NCI-H2029 (cell line): ENCODE measurements at regions not wholly inside any gene's neighbourhood (a gene's known extent, or its start where the extent isn't known, plus 50 kb on each side); places are given as distances from the start of the nearest gene placed in this dataset.
A peak's percentile ranks its signal among the peaks of the same experiment; 100 is the strongest.
"Not testable (repeated sequence)": the region's sequence is repeated elsewhere in the genome, so short reads cannot be mapped to it uniquely, and the experiment has no call there.

Experiments used
- DNase-seq: peaks from one replicate; lab custom pipeline; 2025; lab: John Stamatoyannopoulos, UW

- no peak for DNase-seq
These were observed 92.3 kb upstream of the CD44 start for GRCh38 chr11:35046681-35047080.

DNA sequence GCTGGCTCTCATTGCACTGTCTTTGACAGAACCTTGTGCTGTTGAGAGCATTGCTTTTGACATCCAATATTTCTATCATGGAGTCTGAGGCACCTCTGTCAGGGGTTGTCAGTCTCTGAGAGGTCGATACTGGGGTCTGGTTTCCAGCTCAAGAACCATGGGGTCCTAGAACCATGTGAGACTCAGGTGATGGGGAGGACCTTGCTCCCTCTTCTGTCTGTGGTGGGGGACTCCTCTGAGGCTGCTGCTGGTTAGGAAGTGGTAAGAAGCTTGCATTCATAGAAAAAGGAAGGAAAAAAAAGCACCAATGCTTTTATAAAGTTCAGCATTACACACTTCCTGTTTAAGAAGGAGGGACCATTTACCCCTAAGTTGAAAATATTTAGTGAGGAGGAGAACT lies 91.8 kb upstream of the CD44 start:
- no peak for DNase-seq

DNA sequence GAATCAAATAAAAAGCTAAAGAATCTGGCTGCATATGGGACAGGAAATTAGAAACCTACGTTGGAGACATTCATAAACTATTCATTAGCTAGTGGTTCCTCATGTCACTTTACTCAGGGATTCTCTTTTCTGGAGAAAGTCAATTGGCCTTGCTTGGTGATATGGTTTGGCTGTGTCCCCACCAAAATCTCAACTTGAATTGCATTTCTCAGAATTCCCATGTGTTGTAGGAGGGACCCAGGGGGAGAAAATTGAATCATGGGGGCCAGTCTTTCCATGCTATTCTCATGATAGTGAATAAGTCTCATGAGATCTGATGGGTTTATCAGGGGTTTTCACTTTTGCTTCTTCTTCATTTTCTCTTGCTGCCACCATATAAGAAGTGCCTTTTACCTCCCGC lies 91.2 kb upstream of the CD44 start:
- no peak for DNase-seq

- not testable (repeated sequence) for DNase-seq
These were observed 90.6 kb upstream of the CD44 start for GRCh38 chr11:35048346-35048745.

- no peak for DNase-seq
These were observed 89.0 kb upstream of the CD44 start for GRCh38 chr11:35049859-35050531.

DNA sequence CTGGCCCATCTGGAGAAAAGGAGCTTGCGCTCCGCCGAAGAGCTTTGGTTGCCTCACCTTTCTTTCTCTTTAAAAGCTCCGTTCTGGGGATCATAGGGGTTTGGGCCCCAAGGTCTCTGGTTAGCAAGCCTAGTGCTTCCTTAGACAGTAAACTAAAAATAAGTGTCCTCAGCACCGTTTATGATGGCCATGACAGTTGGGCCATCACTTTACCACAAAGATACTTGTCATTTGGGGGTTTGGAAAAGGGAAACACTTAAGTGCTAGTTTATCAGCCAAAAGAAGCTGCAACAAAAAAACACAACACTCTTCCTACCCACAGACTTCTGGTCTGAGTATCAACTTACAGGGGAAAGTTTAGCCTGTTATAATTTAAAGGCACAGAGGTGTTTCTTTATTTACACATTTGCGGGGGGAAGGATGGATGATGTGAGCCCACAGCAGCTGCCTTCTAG lies 88.4 kb upstream of the CD44 start:
- DNase-seq: no peak

DNA sequence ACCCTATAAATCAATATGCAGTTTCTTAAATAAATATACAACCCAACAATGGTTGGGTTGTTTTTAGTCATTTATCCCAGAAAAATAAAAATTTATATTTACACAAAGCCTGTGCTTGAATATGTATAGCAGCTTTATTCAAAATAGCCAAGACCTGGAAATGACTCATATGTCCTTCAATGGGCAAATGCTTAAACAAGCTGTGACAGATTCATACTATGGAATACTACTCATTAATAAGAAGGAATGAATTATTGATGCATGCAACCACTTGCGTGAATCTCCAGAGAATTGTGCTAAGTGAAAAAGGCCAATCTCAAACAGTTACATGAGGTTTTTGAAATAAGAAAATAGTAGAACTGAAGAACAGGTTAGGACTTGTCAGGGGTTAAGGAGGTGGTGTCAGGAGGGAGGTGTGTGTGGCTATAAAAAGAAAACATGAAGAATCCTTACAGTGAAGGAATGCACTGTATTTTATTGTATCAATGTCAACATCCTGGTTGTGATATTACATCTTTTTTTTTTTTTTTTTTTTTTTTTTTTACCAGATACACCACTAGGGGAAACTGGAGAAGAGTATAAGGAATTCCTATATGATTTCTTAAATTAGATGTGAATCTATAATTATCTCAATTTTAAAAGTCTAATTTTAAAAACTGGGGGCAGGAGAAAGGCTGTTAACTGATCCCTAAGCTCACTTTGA lies 82.4 kb upstream of the CD44 start:
- DNase-seq: no peak

- DNase-seq: no peak
These were observed 80.9 kb upstream of the CD44 start for GRCh38 chr11:35057926-35058668.

GRCh38 chr11:35058669-35059434 lies 80.1 kb upstream of the CD44 start:
- no peak for DNase-seq

- DNase-seq: peak; percentile 68
These were observed 77.2 kb upstream of the CD44 start for GRCh38 chr11:35061516-35062440.

GRCh38 chr11:35063488-35063931 lies 75.5 kb upstream of the CD44 start:
- DNase-seq: no peak

DNA sequence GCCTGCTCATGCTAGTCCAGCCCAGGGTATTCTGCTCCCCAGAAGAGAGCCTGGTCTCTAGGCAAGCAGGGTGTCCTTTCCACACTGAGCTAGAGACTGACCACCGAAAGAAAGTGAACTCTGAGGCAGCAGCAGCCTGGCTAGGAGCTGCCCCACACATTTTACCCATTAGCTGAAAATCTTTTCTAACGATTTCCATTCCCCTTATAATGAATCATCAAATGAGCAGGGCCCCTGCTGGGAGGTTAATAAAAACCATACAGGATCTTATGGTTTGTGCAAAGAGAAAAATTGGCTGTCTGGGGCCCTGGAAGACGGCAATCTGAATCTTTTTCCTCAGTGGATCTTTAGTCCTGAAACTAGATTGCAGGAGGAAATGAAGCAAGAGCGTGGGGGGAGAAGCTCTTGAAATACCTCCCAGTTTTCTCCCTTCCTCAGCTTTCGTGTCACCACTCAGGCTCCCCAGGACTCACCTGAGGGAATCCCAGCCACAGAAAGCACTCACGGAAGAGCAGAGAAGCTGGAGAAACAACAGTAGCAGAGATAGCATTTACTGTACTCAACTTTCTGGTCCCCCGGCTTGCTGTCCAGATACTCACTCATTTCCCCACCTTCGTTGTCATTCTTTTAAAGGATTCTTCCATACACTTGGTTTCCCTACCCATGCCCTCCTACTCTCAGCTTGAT lies 74.7 kb upstream of the CD44 start:
- DNase-seq: no peak

DNA sequence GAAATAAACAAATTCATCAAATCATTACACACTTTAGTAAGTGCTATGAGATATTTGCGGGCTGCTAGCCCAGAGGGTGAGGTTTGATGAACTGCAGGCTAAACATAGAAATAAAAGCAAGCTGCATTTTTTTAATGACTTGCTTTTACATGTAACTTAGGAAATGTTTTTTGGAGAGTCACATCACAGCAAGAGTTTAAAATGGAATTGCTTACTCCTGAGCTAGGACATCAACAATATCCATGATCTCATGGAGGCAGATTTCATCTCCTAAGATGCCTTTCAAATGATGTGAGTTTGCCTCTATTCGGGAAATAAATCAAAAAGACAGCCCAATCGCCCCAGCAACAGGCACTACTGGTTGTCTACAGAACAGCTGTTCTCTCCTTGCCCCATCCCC lies 73.4 kb upstream of the CD44 start:
- DNase-seq: no peak

DNA sequence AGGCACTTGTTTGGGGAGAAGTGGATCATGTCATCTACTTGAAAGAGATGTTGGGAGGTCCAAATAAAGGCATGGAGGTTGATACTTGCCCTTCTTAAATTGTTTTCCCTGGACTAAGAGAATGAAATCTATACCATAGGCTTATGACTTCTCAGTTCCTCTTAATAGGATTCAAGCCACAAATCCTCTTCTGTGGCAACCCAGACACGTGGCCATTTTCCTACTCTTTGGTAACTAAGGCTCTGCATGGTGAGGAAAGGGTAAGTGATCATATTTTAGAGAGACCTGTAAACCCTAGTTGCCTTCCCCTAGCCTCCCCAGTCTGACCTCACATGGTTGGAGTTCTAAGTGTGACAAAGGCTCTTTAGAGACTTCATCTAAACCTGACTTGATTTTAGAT lies 72.9 kb upstream of the CD44 start:
- DNase-seq: no peak

- DNase-seq: no peak
These were observed 72.1 kb upstream of the CD44 start for GRCh38 chr11:35066783-35067423.

DNA sequence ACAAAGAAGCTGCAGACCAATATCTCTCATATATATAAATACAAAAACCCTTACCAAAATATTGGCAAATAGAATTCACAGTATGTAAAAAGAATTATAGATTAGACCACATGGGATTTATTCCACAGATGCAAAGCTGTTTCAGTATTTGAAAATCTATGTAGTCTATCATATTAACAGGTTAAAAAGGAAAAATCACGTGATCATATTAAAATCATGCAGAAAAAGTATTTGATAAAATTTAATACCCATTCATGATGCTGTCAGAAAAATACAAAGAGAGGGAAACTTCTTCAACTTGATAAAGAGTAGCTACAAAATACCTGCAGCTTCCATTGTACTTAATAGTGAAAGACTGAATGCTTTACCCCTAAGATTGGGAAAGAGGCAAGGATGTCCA lies 67.2 kb upstream of the CD44 start:
- no peak for DNase-seq

DNA sequence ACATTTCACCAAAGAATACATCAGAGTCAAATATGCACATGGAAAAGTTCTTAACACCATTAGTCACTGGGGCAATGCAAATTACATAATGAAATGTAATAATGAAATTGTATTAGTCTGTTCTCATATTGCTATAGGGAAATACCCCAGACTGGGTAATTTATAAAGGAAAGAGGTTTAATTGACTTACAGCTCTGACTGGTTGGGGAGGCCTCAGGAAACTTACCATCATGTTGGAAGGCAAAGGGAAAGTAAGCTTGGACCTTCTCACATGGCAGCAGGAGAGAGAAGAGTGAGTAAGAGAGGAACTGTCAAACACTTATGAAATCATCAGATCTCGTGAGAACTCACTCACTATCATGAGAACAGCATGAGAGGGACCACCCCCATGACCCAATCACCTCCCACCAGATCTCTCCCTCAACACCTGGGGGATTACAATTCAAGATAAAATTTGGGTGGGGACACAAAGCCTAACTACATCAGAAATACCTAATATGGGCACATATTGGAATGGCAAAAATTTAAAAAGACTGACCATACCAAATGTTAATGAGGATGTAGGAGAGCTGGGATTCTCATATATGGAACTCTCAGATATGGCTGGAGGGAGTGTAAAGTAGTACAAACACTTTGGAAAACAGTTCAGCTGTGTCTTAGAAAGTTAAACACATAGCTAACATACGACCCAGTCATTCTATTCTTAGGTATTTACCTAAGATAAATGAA lies 65.1 kb upstream of the CD44 start:
- DNase-seq: no peak

GRCh38 chr11:35076201-35077100 lies 62.5 kb upstream of the CD44 start:
- DNase-seq: no peak
